ENCODE measurements at regions not wholly inside any gene's neighbourhood (a gene's known extent, or its start where the extent isn't known, plus 50 kb on each side); places are given as distances from the start of the nearest gene placed in this dataset.

GRCh38 chr17:72491102-72491501 is 370.3 kb downstream of the SOX9 start:
- TF ChIP-seq OSR1 (CRISPR knock-in tag; IDR thresholded peaks at IDR 0.05): no peak
- TF ChIP-seq PATZ1 (CRISPR knock-in tag; IDR thresholded peaks at IDR 0.05; ENCODE audit: borderline replicate concordance): no peak
- TF ChIP-seq TOX (CRISPR knock-in tag; IDR thresholded peaks at IDR 0.05; ENCODE audit: borderline replicate concordance): no peak
- TF ChIP-seq, protein P1, sequence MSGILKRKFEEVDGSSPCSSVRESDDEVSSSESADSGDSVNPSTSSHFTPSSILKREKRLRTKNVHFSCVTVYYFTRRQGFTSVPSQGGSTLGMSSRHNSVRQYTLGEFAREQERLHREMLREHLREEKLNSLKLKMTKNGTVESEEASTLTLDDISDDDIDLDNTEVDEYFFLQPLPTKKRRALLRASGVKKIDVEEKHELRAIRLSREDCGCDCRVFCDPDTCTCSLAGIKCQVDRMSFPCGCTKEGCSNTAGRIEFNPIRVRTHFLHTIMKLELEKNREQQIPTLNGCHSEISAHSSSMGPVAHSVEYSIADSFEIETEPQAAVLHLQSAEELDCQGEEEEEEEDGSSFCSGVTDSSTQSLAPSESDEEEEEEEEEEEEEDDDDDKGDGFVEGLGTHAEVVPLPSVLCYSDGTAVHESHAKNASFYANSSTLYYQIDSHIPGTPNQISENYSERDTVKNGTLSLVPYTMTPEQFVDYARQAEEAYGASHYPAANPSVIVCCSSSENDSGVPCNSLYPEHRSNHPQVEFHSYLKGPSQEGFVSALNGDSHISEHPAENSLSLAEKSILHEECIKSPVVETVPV (CRISPR knock-in tag; IDR thresholded peaks at IDR 0.05): no peak
- TF ChIP-seq ZNF8 (CRISPR knock-in tag; IDR thresholded peaks at IDR 0.05): no peak
- TF ChIP-seq, protein P2, sequence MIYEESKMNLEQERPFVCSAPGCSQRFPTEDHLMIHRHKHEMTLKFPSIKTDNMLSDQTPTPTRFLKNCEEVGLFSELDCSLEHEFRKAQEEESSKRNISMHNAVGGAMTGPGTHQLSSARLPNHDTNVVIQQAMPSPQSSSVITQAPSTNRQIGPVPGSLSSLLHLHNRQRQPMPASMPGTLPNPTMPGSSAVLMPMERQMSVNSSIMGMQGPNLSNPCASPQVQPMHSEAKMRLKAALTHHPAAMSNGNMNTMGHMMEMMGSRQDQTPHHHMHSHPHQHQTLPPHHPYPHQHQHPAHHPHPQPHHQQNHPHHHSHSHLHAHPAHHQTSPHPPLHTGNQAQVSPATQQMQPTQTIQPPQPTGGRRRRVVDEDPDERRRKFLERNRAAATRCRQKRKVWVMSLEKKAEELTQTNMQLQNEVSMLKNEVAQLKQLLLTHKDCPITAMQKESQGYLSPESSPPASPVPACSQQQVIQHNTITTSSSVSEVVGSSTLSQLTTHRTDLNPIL (CRISPR knock-in tag; IDR thresholded peaks at IDR 0.05; ENCODE audit: low read depth): no peak
- TF ChIP-seq, protein P3, sequence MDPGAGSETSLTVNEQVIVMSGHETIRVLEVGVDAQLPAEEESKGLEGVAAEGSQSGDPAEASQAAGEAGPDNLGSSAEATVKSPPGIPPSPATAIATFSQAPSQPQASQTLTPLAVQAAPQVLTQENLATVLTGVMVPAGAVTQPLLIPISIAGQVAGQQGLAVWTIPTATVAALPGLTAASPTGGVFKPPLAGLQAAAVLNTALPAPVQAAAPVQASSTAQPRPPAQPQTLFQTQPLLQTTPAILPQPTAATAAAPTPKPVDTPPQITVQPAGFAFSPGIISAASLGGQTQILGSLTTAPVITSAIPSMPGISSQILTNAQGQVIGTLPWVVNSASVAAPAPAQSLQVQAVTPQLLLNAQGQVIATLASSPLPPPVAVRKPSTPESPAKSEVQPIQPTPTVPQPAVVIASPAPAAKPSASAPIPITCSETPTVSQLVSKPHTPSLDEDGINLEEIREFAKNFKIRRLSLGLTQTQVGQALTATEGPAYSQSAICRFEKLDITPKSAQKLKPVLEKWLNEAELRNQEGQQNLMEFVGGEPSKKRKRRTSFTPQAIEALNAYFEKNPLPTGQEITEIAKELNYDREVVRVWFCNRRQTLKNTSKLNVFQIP (CRISPR knock-in tag; IDR thresholded peaks at IDR 0.05; ENCODE audit: borderline replicate concordance, low read depth): no peak
- no peak for TF ChIP-seq ARNTL (CRISPR knock-in tag; IDR thresholded peaks at IDR 0.05; ENCODE audit: borderline replicate concordance, low read depth)
- TF ChIP-seq RARB (CRISPR knock-in tag; IDR thresholded peaks at IDR 0.05): no peak
- TF ChIP-seq ZFP3 (CRISPR knock-in tag; IDR thresholded peaks at IDR 0.05): no peak
- TF ChIP-seq CSDC2 (CRISPR knock-in tag; IDR thresholded peaks at IDR 0.05): no peak
